SU-DHL-6 (cell line): ENCODE measurements at regions not wholly inside any gene's neighbourhood (a gene's known extent, or its start where the extent isn't known, plus 50 kb on each side); places are given as distances from the start of the nearest gene placed in this dataset.

Source experiments
- EZH2phosphoT487 ChIP-seq: fragments of 200-600 bp; sonication (generic), shearing (Covaris generic); conservative IDR thresholded peaks from 2 replicates; pipeline ENCODE4 v1.6.1; 2018; ENCODE audit warnings: mild to moderate bottlenecking, antibody characterized with exemption, low read length, moderate library complexity, mixed read lengths
- TF ChIP-seq, protein P1 (sequence below): fragments of 200-600 bp; sonication (generic); IDR thresholded peaks from one replicate; pipeline ENCODE4 v1.5.1; 2017; ENCODE audit warnings: antibody characterized with exemption, mild to moderate bottlenecking, low read length, moderate library complexity; ENCODE audit not compliant: insufficient read depth, poor library complexity, severe bottlenecking

- TF ChIP-seq, protein P1, sequence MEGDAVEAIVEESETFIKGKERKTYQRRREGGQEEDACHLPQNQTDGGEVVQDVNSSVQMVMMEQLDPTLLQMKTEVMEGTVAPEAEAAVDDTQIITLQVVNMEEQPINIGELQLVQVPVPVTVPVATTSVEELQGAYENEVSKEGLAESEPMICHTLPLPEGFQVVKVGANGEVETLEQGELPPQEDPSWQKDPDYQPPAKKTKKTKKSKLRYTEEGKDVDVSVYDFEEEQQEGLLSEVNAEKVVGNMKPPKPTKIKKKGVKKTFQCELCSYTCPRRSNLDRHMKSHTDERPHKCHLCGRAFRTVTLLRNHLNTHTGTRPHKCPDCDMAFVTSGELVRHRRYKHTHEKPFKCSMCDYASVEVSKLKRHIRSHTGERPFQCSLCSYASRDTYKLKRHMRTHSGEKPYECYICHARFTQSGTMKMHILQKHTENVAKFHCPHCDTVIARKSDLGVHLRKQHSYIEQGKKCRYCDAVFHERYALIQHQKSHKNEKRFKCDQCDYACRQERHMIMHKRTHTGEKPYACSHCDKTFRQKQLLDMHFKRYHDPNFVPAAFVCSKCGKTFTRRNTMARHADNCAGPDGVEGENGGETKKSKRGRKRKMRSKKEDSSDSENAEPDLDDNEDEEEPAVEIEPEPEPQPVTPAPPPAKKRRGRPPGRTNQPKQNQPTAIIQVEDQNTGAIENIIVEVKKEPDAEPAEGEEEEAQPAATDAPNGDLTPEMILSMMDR = no peak
- TF ChIP-seq EZH2phosphoT487 = no peak
These were observed 361.2 kb downstream of the ARAP2 start for GRCh38 chr4:35883108-35883507.
